ENCODE measurements at regions not wholly inside any gene's neighbourhood (a gene's known extent, or its start where the extent isn't known, plus 50 kb on each side); places are given as distances from the start of the nearest gene placed in this dataset.
"Not testable (repeated sequence)": the region's sequence is repeated elsewhere in the genome, so short reads cannot be mapped to it uniquely, and the experiment has no call there.

DNA sequence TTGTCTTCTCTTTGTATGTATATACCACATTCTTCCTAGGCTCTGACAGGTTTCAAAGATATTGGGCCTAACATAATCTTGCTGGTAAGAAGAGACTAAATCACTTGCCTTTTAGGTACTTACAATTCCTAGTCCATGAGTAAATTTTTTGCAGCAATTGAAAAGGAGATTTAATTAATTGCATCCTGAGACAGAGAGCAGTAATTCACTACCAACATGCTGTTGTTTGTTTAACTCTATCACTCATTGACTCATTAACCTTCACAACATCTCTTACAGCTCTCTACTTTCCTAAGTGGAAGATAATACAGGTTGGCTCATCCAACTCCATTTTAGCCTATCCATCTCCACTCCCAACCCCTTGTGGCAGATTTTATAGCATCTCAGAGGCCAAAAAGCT, 280.4 kb downstream of the ALDH8A1 start:
- no peak for DNase-seq (ENCODE audit: low read depth)

DNA sequence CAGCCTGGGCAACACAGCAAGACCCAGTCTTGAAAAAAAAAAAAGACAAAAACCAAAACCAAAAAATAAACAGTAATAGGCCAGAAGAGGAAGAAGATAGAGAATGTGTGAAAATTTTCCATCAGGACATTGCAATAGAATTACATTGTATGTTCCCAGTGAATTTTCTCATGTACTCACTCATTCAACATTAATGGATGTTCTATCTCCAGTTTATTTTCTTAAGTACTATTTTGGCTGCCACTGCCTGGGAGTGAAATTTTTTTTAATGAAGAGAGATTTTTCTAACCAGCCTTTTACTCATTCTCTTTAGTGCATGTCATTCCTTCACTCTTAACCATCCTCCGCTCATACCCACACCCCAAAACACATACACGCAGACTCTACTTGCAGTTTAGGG, 282.8 kb downstream of the ALDH8A1 start:
- DNase-seq (ENCODE audit: low read depth): no peak

DNA sequence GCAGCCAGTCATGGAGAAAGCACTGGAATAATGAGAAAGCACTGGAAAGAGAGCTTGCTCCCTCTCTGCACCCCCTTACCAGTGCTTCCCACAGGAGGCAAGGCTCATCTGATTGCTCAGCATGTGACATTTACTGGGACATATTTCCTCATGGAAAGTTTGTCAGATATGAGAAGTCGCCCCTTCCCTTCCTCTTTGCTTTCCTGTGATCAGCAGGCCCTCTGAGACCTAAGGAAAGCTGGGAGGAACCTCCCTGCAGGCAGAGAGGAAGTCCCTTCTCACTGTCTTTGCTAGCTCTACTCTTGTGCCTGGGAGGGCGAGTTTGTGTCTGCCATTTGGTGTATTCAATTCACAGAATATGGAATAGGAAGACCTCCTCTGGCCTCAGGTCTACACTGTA, 283.8 kb downstream of the ALDH8A1 start:
- DNase-seq (ENCODE audit: low read depth): no peak

DNA sequence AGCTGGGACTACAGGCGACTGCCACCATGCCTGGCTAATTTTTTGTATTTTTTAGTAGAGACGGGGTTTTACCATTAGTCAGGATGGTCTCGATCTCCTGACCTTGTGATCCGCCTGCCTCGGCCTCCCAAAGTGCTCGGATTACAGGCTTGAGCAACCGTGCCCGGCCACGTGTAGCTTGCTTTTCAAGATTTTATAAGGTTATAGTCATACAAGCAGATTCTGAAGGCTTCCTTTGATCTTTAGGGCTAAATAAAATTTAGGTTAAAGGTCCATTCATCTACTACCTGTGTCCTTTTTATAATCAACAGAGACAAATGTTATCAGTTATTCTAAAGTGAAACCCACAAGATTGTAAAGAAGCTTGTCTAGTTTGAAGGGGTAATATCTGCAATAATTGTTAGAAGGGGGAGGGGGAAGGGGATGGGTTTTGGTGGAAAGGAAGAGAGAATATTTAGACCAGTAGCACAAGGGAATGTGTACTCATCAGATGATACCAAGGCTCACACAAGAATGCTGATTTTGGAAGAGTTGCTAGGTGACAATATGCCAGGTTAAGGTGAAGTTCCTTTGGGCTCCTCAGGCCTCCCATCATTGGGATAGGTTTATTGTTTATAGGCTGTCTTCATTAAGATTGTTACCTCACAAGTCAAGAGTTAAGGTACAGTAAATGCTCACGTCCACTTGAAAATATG, 284.7 kb downstream of the ALDH8A1 start:
- no peak for DNase-seq (ENCODE audit: low read depth)

DNA sequence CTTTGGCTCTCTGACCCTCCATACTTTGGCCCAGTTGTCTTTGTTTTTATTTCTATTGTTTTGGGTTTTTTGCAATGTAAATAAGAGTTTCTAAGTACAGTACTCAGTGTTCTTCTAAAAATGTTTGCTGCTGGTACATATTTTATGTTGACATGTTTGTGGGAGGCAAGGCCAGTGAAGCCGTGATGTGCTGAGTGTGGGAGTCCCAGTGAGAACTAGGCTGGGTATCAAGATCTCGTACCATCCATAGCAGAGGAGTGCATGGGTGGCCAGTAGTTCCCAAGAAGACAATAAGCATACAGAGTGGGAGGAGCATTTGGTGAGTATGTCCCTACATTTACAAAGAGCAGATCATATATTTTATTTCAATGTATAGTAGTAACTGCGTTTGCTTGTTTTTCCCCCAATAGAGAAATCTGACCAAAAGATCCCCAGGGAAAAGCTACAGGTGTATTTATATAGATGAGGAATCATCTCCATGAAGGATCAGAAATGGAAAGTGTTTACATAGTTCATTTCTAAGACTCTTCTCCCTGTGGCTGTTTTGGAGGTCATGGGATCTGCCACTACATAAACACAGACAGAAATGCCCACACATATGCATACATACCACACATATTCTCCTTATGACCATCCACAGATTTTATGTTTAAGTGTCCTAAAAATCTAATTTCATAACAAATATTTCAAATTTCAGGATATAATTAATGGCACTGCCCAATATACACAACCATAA, 285.9 kb downstream of the ALDH8A1 start:
- DNase-seq (ENCODE audit: low read depth): no peak

DNA sequence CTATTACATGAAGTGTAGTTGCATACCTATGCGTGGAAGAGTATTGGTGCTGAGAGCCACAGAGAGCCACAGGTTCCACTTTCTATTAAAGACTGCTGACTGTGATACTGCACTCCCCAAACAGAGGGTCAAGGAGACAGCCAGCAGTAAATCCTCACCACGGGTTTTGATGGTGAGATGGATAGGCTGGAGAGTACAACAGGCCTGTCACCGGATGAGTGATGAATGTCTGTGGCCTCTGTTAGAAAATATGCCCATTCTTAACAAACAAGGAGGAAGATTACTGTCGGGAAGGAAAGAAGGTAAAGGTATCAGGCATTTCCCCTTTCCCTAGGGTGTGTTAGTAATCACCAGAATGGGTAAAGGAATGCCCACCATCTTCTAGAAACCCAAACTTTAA, 286.5 kb downstream of the ALDH8A1 start:
- DNase-seq (ENCODE audit: low read depth): no peak

DNA sequence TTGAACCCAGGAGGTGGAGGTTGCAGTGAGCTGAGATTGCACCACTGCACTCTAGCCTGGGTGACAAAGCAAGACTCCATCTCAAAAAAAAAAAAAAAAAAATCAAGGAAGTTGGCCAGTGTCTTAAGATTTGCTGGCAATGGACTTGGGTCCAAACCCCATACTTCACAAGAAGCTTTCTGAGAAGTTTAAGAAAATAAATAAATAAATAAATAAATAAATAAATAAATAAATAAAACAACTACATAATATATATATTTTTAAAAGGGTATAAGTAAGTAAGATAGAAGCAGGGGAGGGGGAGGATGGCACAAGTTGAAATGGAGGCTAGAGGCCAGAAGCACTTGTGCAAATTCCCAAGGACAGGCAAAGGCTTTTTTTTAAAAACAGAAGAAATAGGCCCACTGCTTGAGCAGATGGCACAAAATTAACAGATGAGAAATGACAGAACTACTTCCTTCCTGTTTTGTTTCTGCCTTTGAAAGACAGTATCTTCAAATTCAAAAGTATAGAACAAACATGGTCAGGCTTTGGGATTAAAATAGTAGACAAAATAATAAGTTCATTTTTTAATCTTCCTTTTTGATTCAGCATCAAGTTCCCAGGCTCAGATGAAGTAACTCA, 287.7 kb downstream of the ALDH8A1 start:
- DNase-seq (ENCODE audit: low read depth): no peak

DNA sequence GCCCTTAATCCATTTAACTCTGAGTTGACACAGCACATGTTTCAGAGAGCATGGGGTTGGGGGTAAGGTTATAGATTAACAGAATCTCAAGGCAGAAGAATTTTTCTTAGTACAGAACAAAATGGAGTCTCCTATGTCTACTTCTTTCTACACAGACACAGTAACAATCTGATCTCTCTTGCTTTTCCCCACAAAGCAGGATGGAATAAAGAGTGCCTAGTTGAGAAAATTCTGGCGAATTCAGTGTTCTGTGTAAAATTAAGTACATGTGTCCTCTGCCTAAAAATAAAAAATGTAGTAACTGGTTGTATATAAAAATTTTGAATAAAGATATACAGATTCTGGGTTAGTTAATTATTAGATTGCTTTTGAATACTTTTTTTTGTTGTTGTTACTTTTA, 290.0 kb downstream of the ALDH8A1 start:
- DNase-seq (ENCODE audit: low read depth): not testable (repeated sequence)

DNA sequence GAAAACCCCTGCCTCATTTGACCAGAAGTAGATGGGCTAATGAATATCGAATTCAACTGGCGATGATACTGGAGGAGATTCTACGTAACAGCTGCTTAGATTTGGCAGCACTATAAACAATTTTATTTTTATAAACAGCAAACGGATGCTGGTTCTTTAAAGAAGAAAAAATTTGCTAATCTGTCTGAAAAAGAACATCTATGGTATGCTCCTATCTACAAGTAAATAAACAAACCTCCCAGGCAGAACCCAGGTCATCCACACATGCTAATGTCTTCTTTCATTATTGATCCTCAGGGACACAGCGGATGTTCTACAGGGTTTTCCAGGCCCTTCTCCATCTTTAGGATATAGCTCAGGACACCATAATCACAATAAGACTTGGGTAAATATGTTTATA, 291.3 kb downstream of the ALDH8A1 start:
- DNase-seq (ENCODE audit: low read depth): no peak

DNA sequence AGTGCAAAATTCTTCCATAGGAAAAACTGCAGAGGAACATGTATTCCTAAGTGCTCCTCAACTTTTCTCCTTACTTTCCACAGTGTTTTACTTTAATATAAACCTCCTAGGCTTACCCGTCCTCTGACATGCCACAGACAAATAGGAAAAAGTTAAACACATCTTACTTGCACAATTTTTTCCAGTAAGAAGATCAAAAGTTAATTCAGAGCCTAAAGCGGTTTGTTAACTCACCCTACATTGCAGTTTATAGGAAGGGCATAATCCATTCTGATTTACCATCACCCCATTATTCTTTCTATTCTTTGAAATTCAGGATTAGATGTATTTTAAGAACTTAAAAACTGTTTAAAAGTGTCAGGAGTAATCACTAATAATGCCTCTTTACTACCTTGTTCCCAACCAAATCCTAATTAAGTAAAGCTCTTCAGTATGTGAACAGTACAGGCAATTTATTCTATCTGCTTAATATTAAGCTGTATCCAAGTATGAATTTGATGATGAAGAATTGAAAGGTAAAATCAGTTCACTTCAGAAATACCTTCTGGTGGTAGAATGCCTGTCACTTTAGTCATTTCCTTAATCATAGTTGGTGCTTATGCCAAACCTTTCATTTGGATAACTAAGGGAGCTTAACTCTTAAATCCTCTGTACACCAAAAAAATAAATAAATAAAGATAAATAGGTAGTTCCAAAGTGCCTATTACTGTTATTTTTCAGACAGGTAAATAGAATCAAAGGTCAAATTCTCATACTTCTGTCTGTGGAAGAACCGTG, 292.0 kb downstream of the ALDH8A1 start:
- DNase-seq (ENCODE audit: low read depth): no peak

DNA sequence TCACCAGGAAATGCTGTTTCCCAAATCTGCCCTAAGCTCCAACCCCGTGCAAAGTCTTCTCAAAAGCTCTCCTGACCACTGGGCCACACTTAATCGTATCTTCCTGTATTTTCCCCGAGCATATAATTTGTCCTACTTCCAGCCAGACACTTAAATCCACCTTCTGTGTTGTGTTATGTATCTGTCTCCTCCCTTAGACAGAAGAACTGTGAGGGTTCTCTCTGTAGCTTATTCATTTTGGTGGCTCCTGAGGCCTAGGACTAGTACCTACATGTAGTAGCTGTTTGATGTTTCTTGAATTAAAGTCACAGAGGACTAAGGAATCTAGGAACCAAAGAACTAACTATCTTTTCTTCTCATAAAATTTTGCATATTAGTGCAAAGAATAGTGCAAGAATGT, 292.6 kb downstream of the ALDH8A1 start:
- no peak for DNase-seq (ENCODE audit: low read depth)

DNA sequence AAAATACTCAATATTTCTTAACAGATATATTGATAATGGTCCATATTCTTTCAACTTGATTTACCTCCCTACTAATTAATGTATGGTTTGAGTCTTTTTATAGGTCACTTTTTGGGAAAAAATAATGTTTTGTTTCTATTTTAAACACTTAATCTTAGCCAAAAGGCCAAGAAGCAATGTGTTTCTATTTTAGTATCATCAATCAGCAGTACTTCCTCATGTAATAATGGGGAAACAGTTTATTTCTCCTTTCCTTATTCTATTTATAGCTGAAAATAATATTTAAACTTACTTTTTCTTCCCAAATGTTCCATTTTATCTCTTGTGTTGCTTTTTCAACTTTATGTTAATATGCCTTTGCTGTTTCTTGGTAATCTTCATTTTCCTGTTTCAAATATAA, 295.1 kb downstream of the ALDH8A1 start:
- no peak for DNase-seq (ENCODE audit: low read depth)

DNA sequence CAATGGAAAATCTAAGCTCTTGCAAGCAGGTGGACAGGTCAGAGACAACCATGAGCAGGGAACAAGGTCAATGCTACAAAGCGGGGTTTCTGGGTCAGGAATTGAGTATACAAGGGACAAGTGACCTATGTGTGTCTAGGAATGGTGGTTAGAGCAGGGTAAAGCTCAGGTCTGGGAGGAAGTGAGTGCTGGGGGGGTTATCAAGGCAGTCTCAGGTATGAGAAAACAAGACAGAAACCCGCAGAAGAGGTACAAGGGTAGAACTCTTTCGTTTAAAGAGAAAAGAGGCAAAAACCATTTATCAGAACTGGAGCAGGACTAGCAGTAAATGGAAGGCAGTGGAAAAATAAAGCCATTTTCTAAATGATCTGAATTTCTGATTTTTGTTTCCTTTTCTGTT, 298.4 kb downstream of the ALDH8A1 start:
- no peak for DNase-seq (ENCODE audit: low read depth)

DNA sequence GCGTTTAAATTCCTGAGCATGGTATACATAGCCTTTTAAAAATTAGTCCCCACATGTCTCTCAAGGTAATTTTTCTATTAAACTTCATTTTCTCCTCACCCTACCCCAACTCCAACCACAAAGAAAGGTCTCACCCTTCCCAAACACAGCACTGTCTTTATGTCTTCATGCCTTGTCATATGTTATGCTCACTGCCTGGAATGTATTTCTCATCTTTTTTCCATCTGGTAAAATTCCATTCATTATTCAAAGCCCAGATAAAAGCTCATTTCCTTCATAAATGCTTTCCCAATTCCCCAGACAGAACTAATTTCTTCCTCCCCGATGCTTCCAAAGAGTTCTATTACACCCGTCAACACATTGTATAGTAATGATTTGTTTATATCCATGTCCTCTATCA, 302.0 kb downstream of the ALDH8A1 start:
- no peak for DNase-seq (ENCODE audit: low read depth)

DNA sequence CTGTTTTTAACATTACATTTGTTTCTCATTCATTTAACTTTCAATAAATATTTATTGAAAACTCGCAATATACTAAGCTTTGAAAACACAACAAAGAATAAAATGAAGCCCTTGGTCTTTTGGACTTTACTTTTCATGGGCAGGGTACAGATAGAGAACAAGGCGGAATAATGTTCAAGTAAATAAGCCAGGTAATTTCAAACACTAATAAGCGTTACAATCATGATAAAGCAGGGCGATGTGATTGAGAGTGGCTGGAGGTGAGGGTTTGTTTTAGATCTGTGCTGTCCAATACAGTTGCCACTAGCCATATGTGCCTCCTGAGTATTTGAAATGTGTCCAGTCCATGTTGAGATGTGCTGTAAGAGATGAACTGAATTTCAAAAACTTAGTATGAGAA, 307.1 kb downstream of the ALDH8A1 start:
- DNase-seq (ENCODE audit: low read depth): no peak

DNA sequence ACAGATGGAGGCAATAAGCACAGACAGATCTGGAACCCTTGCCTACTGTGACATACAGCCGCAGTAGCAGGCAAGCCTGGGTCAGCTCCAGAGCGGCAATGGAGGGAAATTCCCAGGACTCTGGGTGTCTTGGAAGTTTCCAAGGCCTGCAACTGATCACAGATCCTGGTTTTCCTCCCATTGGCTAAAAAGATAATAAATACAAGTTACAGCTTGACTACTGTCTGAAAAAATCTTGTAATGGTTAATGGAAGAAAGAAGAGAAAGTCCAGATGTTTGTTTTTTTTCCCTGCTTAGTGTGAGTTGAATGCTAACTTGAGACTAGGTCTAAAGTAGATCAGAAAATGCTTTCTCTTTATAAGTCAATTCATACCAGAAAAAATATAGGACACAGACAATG, 307.6 kb downstream of the ALDH8A1 start:
- DNase-seq (ENCODE audit: low read depth): no peak

DNA sequence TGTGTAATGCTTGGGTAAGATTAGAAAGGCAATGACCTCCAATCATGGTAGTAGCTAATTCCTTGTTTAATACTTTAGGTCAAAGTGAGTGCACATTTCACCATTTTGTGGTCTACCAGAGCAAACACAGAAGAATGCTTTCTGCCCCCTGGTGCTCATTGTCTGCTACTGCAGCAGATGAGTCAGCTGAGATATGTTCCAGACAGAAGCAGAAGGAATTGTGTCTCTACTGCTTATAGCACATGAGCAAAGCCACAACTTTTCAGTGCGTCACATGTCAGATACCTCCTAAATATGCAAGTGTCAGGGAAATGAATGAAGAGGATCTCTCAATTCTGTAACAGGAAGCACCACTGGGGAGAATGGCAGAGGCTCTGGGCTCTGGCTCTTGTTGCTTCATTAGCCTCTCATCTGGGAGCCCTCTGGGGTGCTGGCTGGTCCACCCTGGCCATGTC, 308.9 kb downstream of the ALDH8A1 start:
- DNase-seq (ENCODE audit: low read depth): peak; percentile 48

DNA sequence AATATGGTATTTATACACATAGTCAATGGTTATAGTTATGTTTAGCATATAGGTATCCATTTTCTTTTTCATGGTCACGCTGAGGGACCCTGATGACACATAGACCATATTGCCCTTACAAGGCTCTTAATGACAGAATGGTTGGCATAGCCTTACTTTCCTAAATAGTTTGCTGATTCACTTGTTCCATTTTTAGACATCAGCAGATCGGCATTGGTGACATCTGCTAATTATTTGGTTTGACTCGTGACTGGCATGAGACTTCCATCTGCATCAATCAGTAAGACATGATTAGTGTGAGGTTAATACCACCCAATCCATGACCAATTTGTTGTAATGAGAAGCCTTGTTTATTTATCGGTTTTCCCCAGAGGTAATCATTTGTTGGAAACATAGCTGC, 309.7 kb downstream of the ALDH8A1 start:
- DNase-seq (ENCODE audit: low read depth): no peak

DNA sequence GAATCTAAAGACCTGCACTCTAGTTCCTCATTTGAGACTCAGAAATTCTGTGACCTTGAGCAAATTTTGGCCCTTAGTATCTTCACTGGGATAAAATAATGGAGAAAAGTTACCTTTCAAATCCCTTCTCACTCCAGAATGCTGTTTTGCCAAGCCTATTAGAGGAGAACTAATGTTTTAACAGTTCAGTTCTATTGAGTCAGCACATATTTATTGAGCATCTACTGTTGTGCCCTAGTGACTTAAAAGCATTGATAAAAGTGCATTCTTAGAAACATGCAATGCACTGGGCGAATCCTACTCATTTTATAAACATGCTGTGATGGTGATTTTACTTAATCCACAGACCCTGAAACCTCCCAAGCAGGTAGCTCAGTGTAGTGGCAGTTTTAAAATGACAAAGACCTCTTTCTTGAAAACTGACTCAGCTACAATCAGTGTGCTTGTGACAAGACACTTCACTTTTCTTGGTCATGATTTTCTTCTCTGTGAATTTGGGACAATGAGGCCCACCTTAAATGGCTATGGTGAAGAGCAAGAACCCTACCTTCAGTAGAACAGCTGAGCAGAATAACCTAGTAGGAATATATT, 312.0 kb downstream of the ALDH8A1 start:
- no peak for DNase-seq (ENCODE audit: low read depth)

DNA sequence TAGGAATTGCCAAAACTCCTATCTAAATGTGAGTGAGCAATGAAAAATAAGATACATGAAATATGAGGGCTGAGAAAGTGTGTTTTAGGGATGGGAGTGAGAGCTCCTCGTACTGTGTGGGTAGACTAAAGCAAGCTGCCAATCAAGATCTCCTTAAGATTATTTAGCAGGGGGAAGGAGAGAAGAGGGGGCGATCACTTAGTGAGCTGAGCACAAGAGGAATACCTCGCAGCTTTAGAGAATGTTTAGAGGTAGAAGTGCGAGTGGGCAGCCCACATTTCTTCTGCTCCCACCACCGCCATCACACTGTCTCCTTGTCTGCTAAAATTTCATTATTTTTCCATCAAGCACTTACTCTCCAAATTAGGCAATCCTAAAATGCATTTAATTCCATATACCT, 312.6 kb downstream of the ALDH8A1 start:
- no peak for DNase-seq (ENCODE audit: low read depth)

DNA sequence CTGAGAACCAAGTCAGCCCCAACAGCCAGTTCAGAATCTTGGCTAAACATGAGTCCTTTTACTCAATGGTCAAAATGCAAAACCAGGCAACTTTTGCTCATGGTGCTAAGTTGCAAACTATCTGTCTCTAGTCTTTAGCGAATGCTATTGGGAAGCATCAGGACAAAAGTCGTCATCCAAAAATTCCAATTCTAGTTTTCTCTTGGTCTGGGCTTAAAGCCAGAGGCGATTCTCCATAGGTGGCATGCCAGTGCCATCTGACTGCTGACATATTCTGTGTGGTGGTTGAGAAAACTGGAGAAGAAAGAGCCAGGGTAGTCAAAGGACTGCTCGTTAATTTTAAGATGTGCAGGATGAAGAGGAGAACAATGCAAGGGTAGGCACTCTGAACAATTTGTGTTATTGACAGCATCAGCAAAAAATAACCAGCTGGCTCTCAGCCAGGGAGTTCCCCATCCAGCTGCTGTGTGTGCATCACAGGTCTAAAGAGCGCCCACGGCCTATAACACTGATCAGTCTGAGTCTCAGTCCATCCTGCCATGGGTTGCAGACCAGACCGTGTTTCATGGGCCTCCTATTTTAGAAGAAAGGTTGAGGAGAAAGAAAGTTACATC, 313.6 kb downstream of the ALDH8A1 start:
- no peak for DNase-seq (ENCODE audit: low read depth)

DNA sequence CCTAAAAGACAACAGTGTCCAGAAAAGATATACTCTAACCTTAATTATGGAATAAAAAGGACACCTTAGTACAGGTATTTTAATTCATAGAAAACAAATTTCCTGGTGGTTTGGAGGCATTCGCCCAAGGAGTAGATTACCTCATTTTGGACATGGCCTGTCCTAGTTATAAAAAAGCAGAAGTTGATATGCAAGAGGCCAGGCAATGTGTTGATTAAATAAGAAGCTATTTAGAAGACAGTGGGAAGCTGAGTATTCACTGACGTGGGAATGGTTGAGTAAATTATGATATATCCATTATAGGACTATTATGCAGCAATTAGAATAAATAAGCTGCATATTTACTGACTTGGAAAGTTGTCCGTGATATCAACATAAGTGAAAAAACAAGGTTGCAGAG, 314.9 kb downstream of the ALDH8A1 start:
- DNase-seq (ENCODE audit: low read depth): no peak
